K562 (cell line): ENCODE measurements at regions not wholly inside any gene's neighbourhood (a gene's known extent, or its start where the extent isn't known, plus 50 kb on each side); places are given as distances from the start of the nearest gene placed in this dataset.

Experiments used
- ATF6 ChIP-seq: sonication (generic); formaldehyde crosslinking; IDR thresholded peaks from 2 replicates; pipeline ENCODE4 v1.4.0; 2020; ENCODE audit warnings: mild to moderate bottlenecking, missing genetic modification reagents
- CEBPB ChIP-seq: fragments of 450-650 bp; IDR thresholded peaks from 2 replicates; pipeline ENCODE4 v1.6.1; 2016; ENCODE audit warnings: missing genetic modification characterization, missing compliant biosample characterization
- CHD4 ChIP-seq: fragments of 200-600 bp; sonication (generic); IDR thresholded peaks from 3 replicates; pipeline ENCODE4 v1.6.1; 2012; ENCODE audit warnings: low read depth, mild to moderate bottlenecking, mixed read lengths, low read length, inconsistent platforms; ENCODE audit not compliant: insufficient read depth, insufficient replicate concordance, poor library complexity, severe bottlenecking
- E2F1 ChIP-seq: sonication (generic); formaldehyde crosslinking; IDR thresholded peaks from 2 replicates; pipeline ENCODE4 v1.8.1; 2023; ENCODE audit warnings: mild to moderate bottlenecking, missing genetic modification reagents, moderate library complexity
- MEF2D ChIP-seq: conservative IDR thresholded peaks from 2 replicates; pipeline ENCODE4 v1.6.1; 2016; ENCODE audit warnings: low read depth, missing genetic modification characterization, missing compliant biosample characterization
- POLR2AphosphoS2 ChIP-seq: IDR thresholded peaks from 2 replicates; pipeline ENCODE4 v1.6.1; 2012; ENCODE audit warnings: low read length, improper control_type of control experiment
- TGIF2 ChIP-seq: sonication (generic); formaldehyde crosslinking; IDR thresholded peaks from 2 replicates; pipeline ENCODE4 v1.8.1; 2022; ENCODE audit warnings: mild to moderate bottlenecking, missing genetic modification reagents, moderate library complexity
- ZNF407 ChIP-seq: fragments of 450-650 bp; IDR thresholded peaks from 2 replicates; pipeline ENCODE4 v1.6.1; 2016; ENCODE audit warnings: low read depth

GRCh38 chr2:158009399-158009798, 92.3 kb upstream of the UPP2 start (continued):
- TF ChIP-seq CEBPB: 0 out of 2 replicates have a peak, but pooled peaks have one; percentile 24
- no peak for TF ChIP-seq CHD4
- TF ChIP-seq ZNF407: no peak
- TF ChIP-seq POLR2AphosphoS2: no peak
- TF ChIP-seq MEF2D (tag): peak; percentile 87
- TF ChIP-seq ATF6 (CRISPR knock-in tag): no peak
- no peak for TF ChIP-seq TGIF2 (CRISPR knock-in tag)
- TF ChIP-seq E2F1: 0 out of 2 replicates have a peak, but pooled peaks have one; percentile 37
- TF ChIP-seq, all 486 proteins: peak for 11
